HG03432 (cell line): ENCODE measurements at regions not wholly inside any gene's neighbourhood (a gene's known extent, or its start where the extent isn't known, plus 50 kb on each side); places are given as distances from the start of the nearest gene placed in this dataset.

Experiments used
- ATAC-seq: cut with Tn5 transposase; IDR thresholded peaks from one replicate; pipeline ENCODE4 v1.9.1; 2021; ENCODE audit warnings: mild to moderate bottlenecking, moderate library complexity; ENCODE audit not compliant: unreplicated experiment

DNA sequence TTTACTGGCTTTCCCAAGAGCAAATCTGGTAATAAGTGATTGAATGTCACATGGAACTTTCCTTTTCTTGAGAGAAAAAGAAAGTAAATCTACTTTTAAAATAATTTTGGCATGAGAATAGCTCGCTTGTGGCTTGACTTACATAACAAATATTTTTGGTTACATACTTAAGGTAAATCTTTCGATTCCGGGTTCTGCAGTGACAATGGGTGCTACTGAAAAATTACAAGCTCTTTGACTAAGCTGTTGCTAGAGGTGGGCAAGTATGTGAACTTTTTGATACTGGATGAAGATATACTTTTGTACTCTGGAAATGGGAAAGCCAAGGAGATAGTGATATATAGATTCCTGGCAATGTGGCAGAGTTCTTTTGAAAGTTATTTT is 51.9 kb upstream of the OTOL1 start:
- ATAC-seq, result no peak

DNA sequence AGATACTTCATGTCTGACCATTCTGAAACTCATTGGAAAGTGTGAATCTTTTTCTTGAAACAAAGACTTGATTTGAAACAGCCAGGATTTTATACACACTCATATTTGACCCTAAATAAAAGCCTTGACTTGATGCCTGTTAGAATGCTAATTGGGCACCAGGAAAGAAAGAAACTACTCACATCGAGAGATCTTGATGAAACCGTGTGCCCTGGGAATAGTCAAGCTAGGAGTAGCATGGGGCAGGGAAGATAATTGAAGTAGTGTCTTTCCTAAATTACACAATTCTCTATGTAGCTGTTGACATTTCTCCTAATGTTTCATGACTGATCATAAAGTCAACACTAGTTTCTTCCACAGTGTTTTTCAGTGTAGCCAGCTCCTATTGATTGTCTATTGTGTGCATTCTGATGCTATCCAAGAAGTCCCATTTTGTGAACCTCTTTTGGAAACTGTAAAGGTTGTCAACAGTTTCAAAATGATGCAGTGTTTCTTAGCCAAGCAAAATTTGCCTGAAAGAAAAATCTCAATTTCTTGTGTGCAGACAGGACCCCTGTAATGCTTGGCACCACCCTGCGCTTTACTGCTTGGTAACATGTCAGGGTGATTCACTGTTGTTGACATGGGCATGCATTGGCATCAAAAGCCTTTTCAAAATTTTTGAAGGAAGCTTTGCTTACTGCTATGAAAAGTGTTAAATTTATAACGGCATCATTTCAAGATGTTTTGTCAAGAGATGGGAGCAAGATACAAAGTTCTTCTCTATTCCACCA is 52.5 kb upstream of the OTOL1 start:
- no peak for ATAC-seq

DNA sequence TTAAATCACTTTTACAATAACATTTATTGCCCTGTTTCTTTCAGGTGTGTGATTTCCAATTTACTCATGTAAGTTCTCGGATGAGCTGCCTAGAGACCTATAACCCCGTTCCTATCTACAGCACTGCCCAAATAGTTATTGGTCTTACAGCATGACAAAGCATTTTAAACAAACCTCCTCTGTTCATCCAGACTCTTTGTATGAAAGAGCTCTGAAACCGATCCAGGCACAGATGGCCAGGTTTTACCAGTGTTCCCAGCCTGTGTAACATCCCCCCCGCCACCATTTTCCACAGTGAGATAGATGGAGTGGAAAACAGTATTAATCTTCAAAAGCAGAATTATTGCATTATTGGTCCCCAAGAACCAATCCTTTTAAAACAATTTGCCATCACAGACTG is 59.0 kb upstream of the SPTSSB start:
- no peak for ATAC-seq

DNA sequence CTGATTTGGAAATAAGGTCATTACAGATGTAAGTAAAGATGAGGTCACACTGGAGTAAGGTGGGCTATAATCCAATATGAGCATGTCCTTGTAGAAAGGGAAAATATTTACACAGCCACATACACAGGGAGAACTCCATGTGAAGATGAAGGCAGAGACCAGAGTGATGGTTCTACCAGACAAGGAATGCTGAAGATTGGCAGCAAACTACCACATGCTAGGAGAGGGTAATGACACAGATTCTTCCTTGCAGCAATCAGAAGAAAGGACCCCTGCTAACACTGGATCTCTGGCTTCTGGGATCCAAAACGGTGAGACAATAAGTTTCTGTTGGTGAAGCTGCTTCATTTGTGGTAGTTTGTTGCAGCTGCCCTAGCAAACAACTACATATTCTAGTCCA is 56.0 kb upstream of the SPTSSB start:
- ATAC-seq, result no peak

DNA sequence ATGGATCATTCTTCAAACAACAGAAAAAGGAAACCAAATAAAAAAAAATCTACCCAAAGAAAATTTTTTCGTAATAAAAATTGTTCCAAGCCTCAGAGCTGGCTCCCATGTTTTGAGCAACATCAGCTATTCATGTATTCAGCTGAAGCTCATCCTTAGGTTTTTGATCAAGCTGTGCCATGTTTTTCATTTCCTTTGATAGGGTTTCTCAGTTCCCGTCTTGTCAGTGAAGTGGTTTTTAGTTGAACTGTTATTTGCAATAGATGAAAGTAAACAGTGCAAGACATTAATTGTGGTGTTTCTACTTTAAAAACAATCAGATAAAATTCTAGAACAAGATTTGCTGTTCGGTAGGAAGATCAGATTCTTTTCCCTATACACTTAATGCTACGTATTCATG is 55.4 kb upstream of the SPTSSB start:
- ATAC-seq, result no peak

DNA sequence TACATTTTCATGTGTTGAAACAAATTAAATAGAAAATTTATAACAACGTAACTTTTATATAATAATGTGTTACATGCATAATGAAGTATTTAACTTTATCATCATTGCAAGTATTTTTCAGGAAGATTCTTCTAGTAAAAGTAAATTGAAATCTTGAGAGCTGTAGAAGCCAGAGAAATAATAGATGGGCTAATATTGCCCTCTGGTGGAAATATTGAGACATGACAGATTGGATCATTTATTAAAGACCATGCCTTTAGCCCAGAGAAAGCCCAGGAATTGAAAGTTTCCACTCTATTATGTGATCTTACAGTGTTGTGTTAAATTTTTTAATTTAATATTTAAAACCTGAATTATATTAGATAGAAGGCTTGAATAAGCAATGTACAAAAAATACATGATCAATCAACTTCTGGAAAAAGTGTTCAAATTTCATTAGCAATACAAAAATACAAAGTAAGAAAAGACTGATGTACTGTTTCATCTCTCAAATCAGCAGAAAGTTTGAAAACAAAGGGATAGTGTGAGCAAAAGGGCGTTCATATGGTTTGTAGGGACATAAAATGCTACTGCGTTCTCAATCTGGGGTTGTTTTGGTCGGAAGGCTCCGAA is 52.7 kb upstream of the SPTSSB start:
- peak; percentile 46 for ATAC-seq

DNA sequence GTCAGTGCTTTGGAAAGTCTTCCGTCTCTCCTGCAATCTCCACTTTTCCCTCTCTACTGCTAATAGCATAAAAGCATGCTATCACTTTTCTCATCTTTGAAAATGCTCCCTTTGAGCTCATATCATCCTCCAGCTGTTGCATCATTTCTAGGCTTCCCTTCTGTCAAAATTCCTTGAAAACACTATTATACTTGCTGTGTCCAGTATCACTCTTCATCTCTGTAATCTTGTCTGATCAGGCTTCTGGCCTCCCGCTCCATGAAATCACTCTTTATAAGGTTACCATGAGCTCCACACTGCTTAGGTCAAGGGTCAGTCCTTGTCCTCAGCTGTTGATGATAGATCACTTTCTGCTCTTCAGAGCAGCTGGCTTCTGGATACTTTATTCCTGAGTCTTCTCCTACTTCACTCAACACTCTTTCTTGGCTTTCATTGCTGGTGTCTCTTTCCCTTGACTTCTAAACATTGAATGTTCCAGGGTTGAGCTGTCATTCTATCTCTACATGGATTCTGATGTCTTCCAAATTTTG is 50.9 kb upstream of the SPTSSB start:
- no peak for ATAC-seq
